ENCODE measurements at regions not wholly inside any gene's neighbourhood (a gene's known extent, or its start where the extent isn't known, plus 50 kb on each side); places are given as distances from the start of the nearest gene placed in this dataset.

GRCh38 chr4:157929486-157929885, 243.3 kb downstream of the GASK1B start:
- TF ChIP-seq POLR2A (IDR thresholded peaks at IDR 0.05) (no peak), CTCF (IDR thresholded peaks at IDR 0.05) (no peak), POLR2AphosphoS5 (IDR thresholded peaks at IDR 0.05) (no peak), EP300 (IDR thresholded peaks at IDR 0.05) (no peak)

All from sigmoid colon (tissue), 4 donors.